K562 (cell line): ENCODE measurements at regions not wholly inside any gene's neighbourhood (a gene's known extent, or its start where the extent isn't known, plus 50 kb on each side); places are given as distances from the start of the nearest gene placed in this dataset.

Experiments used
- ATAC-seq: fragments of 200-7000 bp; cut with Tn5 transposase; 3 replicates; pipeline ENCODE4 v1.9.1; 2020; ENCODE audit warnings: moderate library complexity
- BruUV-seq: library from RNA; stranded (reverse); fragments of 400-500 nt; replicated peaks from 2 replicates; lab custom pipeline; 2021; lab: Mats Ljungman, UMichigan
- CTCF ChIA-PET: fragments of 300-600 bp; formaldehyde crosslinking; extraction: SDS; loops from one replicate; lab custom pipeline; 2021; ENCODE audit warnings: low intra/inter-chr PET ratio; lab: Yijun Ruan, JAX
- POLR2A ChIA-PET: fragments of 300-600, 350-650 bp; sonication (Branson Sonifier 250); formaldehyde crosslinking; extraction: SDS; loops from one replicate; lab custom pipeline; 2021; ENCODE audit warnings: antibody characterized with exemption, inconsistent platforms; lab: Yijun Ruan, JAX
- DNase-seq, 4 experiments: peaks; one replicate each; pipeline versions ENCODE4 v3.0.0 to v3.0.0-alpha.2; 2011 to 2018; ENCODE audit warnings: low spot score in 3 of 4, mixed read lengths in 3 of 4; ENCODE audit errors: extremely low read depth in 1 of 4
- FAIRE-seq: peaks from 2 replicates; lab custom pipeline; 2011; peaks lifted over from hg19 to GRCh38; lab: Jason Lieb, UNC
- H2AFZ ChIP-seq: 2 replicates; pipeline ENCODE4 v1.6.0; 2011; ENCODE audit warnings: low read depth, low read length, control low read depth, inconsistent platforms
- H3K27ac ChIP-seq: fragments of 200-600 bp; 3 replicates; pipeline ENCODE4 v1.8.0; 2011; ENCODE audit warnings: low read depth, mild to moderate bottlenecking, control low read depth, inconsistent platforms, low read length, moderate library complexity, mixed read lengths; ENCODE audit errors: extremely low read depth
- H3K27me3 ChIP-seq, 2 experiments: fragments of 300-600 bp in 1 of 2; 2 replicates in 1 of 2; 3 replicates in 1 of 2; pipeline versions ENCODE4 v1.6.0 to v1.8.0; 2011; ENCODE audit warnings: inconsistent platforms in 2 of 2, low read length in 2 of 2, mild to moderate bottlenecking in 1 of 2, mixed read lengths in 1 of 2, moderate library complexity in 1 of 2; ENCODE audit not compliant: control insufficient read depth in 2 of 2, insufficient read depth in 2 of 2
- H3K36me3 ChIP-seq: fragments of 300-600 bp; 3 replicates; pipeline ENCODE4 v1.8.0; 2011; ENCODE audit warnings: mild to moderate bottlenecking, low read length, inconsistent platforms; ENCODE audit not compliant: control insufficient read depth, insufficient read depth
- H3K4me1 ChIP-seq, 2 experiments: fragments of 200-600 bp in 1 of 2; replicated peaks in 1 of 2; 2 replicates in 1 of 2; 3 replicates in 1 of 2; pipeline versions ENCODE4 v1.5.1 to v1.8.0; 2011; ENCODE audit warnings: inconsistent platforms in 2 of 2, low read length in 2 of 2, mild to moderate bottlenecking in 1 of 2, mixed read lengths in 1 of 2, moderate library complexity in 1 of 2; ENCODE audit not compliant: control insufficient read depth in 2 of 2, insufficient read depth in 2 of 2
- H3K4me2 ChIP-seq: 2 replicates; pipeline ENCODE4 v1.6.1; 2011; ENCODE audit warnings: low read length, control low read depth, inconsistent platforms, mixed read lengths; ENCODE audit not compliant: insufficient read depth
- H3K4me3 ChIP-seq: fragments of 200-600 bp; sonication (generic), shearing (Covaris generic); 2 replicates; pipeline ENCODE4 v1.5.1; 2016; ENCODE audit warnings: control low read depth, inconsistent platforms
- H3K79me2 ChIP-seq: fragments of 200-600 bp; 3 replicates; pipeline ENCODE4 v1.8.0; 2011; ENCODE audit warnings: low read length, inconsistent platforms; ENCODE audit not compliant: control insufficient read depth, insufficient read depth
- H3K9ac ChIP-seq, 2 experiments: 2 replicates each; pipeline versions ENCODE4 v1.6.0 to v1.6.1; 2011; ENCODE audit warnings: low read depth in 2 of 2, low read length in 2 of 2, control low read depth in 1 of 2, inconsistent platforms in 1 of 2, mild to moderate bottlenecking in 1 of 2, mixed read lengths in 1 of 2; ENCODE audit not compliant: insufficient read depth in 1 of 2
- H3K9me1 ChIP-seq: one replicate; pipeline ENCODE4 v1.6.0; 2011; ENCODE audit warnings: inconsistent platforms, mild to moderate bottlenecking, low read length, moderate library complexity; ENCODE audit not compliant: control insufficient read depth, insufficient read depth
- H3K9me3 ChIP-seq: replicated peaks from 2 replicates; pipeline ENCODE4 v1.5.1; 2011; ENCODE audit warnings: low read depth, low read length, inconsistent platforms; ENCODE audit not compliant: control insufficient read depth, insufficient read depth
- H4K20me1 ChIP-seq: replicated peaks from 2 replicates; pipeline ENCODE4 v1.6.1; 2011; ENCODE audit warnings: low read length, inconsistent platforms, mixed read lengths; ENCODE audit not compliant: control insufficient read depth, insufficient read depth
- BACH1 ChIP-seq: fragments of 200-800 bp; sonication (Bioruptor generic); IDR thresholded peaks from 2 replicates; pipeline ENCODE4 v1.6.1; 2016; ENCODE audit warnings: missing genetic modification characterization, missing compliant biosample characterization
- HBP1 ChIP-seq: fragments of 450-650 bp; formaldehyde crosslinking; IDR thresholded peaks from 2 replicates; pipeline ENCODE4 v1.4.0; 2022; ENCODE audit warnings: missing genetic modification characterization
- MIER1 ChIP-seq: fragments of 450-650 bp; IDR thresholded peaks from 2 replicates; pipeline ENCODE4 v1.6.1; 2016; ENCODE audit warnings: antibody characterized with exemption, mild to moderate bottlenecking, low read depth
- NR2C2 ChIP-seq, 2 experiments: fragments of 200-800 bp in 1 of 2; sonication (Bioruptor generic) in 1 of 2; sonication (generic) in 1 of 2; formaldehyde crosslinking in 1 of 2; IDR thresholded peaks; 2 replicates each; pipeline versions ENCODE4 v1.6.1 to v1.8.0; 2016 to 2022; ENCODE audit warnings: mild to moderate bottlenecking in 1 of 2, missing compliant biosample characterization in 1 of 2, missing genetic modification characterization in 1 of 2, missing genetic modification reagents in 1 of 2
- OTX1 ChIP-seq: fragments of 450-650 bp; formaldehyde crosslinking; IDR thresholded peaks from 2 replicates; pipeline ENCODE4 v1.4.0; 2022; ENCODE audit warnings: mild to moderate bottlenecking
- SOX6 ChIP-seq: fragments of 450-650 bp; IDR thresholded peaks from 2 replicates; pipeline ENCODE4 v1.6.1; 2014; ENCODE audit warnings: mild to moderate bottlenecking
- THRA ChIP-seq: fragments of 450-650 bp; IDR thresholded peaks from 2 replicates; pipeline ENCODE4 v1.6.1; 2017; ENCODE audit warnings: mild to moderate bottlenecking, moderate library complexity
- THRB ChIP-seq: fragments of 450-650 bp; formaldehyde crosslinking; conservative IDR thresholded peaks from 2 replicates; pipeline ENCODE4 v1.4.0; 2022; ENCODE audit warnings: mild to moderate bottlenecking, missing genetic modification characterization
- ZBTB26 ChIP-seq: fragments of 450-650 bp; formaldehyde crosslinking; IDR thresholded peaks from 2 replicates; pipeline ENCODE4 v1.4.0; 2022; ENCODE audit warnings: missing genetic modification characterization
- ZNF75A ChIP-seq: fragments of 450-650 bp; formaldehyde crosslinking; IDR thresholded peaks from 2 replicates; pipeline ENCODE4 v1.4.0; 2020; ENCODE audit warnings: mild to moderate bottlenecking
- WGBS: fragments of 100-300 bp; shearing (Covaris generic); methylation state at CpG from one replicate; pipeline ENCODE4 v1.1.6; 2016; ENCODE audit warnings: low coverage, mixed read lengths; ENCODE audit not compliant: insufficient coverage; ENCODE audit errors: missing lambda C conversion rate; 5-methylcytosine and 5-hydroxymethylcytosine counted together
- in situ Hi-C: fragments of 300-500 bp; cut with MboI; formaldehyde crosslinking; loops from 4 replicates; pipeline ENCODE4 v1.15.0; 2018; ENCODE audit warnings: inconsistent platforms, mixed read lengths
- intact Hi-C: fragments of 100-400 bp; cut with micrococcal nuclease; formaldehyde crosslinking; loops from 2 replicates; pipeline ENCODE4 v1.14.2; 2022

GRCh38 chr9:124196814-124197176 lies 61.0 kb upstream of the NEK6 start:
- FAIRE-seq (no peak), DNase-seq (no peak), ATAC-seq (no peak; the same call in 2 of the 3 replicates)
- peak overlapping the region; percentile 64 for H3K4me2 ChIP-seq
- 0 out of 2 replicates have a peak overlapping the region, but pooled peaks have one; percentile 1 for H3K4me3 ChIP-seq
- 45% methylated on average over 2 of the region's 2 CpGs for WGBS
- H3K36me3 ChIP-seq: no peaks in the 10 kb centered on the region
- H3K27me3 ChIP-seq: peaks cover 0 to 3% of the 10 kb centered on the region in 2 experiments; a peak in 2 of 5 replicates
- H3K79me2 ChIP-seq: no peaks in the 10 kb centered on the region
- H4K20me1 ChIP-seq: no peaks in the 10 kb centered on the region
- peak overlapping the region; percentile 94 for H2AFZ ChIP-seq
- BruUV-seq: no TSS peak
- peaks cover 0 to 14% of the 10 kb centered on the region in 2 experiments; a peak in 4 of 5 replicates for H3K4me1 ChIP-seq
- intact Hi-C loops: no loop called here
- peak overlapping the region; percentile 24; the same call in 1 of the 3 replicates for H3K27ac ChIP-seq
- H3K9ac ChIP-seq: no peak overlapping the region
- no peaks in the 10 kb centered on the region for H3K9me3 ChIP-seq
- POLR2A ChIA-PET: interaction anchor here (1.1 to 1.4 kb wide), 4 partner anchors 9 to 16 kb away, joined by 5 to 8 read pairs (median 6); no protein-coding TSS in a partner anchor
- CTCF ChIA-PET: no interaction called here
- in situ Hi-C loops: no loop called here
- H3K9me1 ChIP-seq: no peaks in the 10 kb centered on the region
- TF ChIP-seq ZNF75A (CRISPR knock-in tag) (no peak), THRA (no peak), SOX6 (no peak), ZBTB26 (CRISPR knock-in tag) (0 out of 2 replicates have a peak, but pooled peaks have one; percentile 33), THRB (0 out of 2 replicates have a peak, but pooled peaks have one; percentile 53), OTX1 (peak; percentile 69; the same call in 1 of the 2 replicates), MIER1 (no peak), NR2C2 (CRISPR knock-in tag; IDR thresholded peaks at IDR 0.05) (no peak), NR2C2 (tag; IDR thresholded peaks at IDR 0.05) (no peak), BACH1 (tag) (0 out of 2 replicates have a peak, but pooled peaks have one; percentile 5), HBP1 (CRISPR knock-in tag) (0 out of 2 replicates have a peak, but pooled peaks have one; percentile 57)
